HUES48 (cell line): ENCODE measurements at regions not wholly inside any gene's neighbourhood (a gene's known extent, or its start where the extent isn't known, plus 50 kb on each side); places are given as distances from the start of the nearest gene placed in this dataset.

Source experiments
- H3K27ac ChIP-seq: one replicate; pipeline ENCODE4 v1.7.0; 2013; ENCODE audit warnings: low read depth, low read length, inconsistent platforms
- H3K27me3 ChIP-seq: 2 replicates; pipeline ENCODE4 v1.6.1; 2013; ENCODE audit warnings: mild to moderate bottlenecking, low read length; ENCODE audit not compliant: control insufficient read depth, insufficient read depth
- H3K36me3 ChIP-seq: 2 replicates; pipeline ENCODE4 v1.6.1; 2013; ENCODE audit warnings: low read length; ENCODE audit not compliant: control insufficient read depth, insufficient read depth
- H3K4me1 ChIP-seq: 2 replicates; pipeline ENCODE4 v1.6.1; 2013; ENCODE audit warnings: mild to moderate bottlenecking, low read length; ENCODE audit not compliant: control insufficient read depth, insufficient read depth
- H3K4me3 ChIP-seq: 2 replicates; pipeline ENCODE4 v1.5.1; 2013; ENCODE audit warnings: mild to moderate bottlenecking, low read depth, low read length
- H3K9ac ChIP-seq: 2 replicates; pipeline ENCODE4 v1.6.1; 2013; ENCODE audit warnings: mild to moderate bottlenecking, low read depth, low read length, moderate library complexity
- H3K9me3 ChIP-seq: 2 replicates; pipeline ENCODE4 v1.6.1; 2013; ENCODE audit warnings: low read length; ENCODE audit not compliant: control insufficient read depth, insufficient read depth

DNA sequence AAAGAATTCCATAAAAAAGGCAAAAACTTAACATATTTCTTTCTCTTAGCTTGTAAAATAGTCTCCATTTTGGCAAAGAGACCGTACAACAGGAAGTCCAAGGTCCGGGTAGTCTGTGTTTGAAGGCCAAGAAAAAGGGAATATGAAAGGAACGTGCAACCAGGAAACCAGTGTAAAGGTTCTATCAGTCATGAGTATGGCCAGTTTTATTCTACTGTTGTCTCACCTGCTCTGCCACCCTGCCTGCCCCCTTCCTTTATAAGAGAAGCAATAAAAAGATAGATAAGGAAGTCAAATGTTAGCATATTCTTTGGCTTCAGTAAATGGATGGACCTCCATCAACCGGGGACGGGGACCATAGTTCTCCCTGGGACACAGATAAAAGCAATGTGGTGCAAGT is 370.6 kb upstream of the ROBO2 start:
- no peaks in the 10 kb centered on the region for H3K36me3 ChIP-seq
- no peak overlapping the region for H3K27ac ChIP-seq
- no peak overlapping the region for H3K9ac ChIP-seq
- no peaks in the 10 kb centered on the region for H3K9me3 ChIP-seq
- peaks cover 2% of the 10 kb centered on the region for H3K4me1 ChIP-seq
- no peaks in the 10 kb centered on the region for H3K27me3 ChIP-seq
- H3K4me3 ChIP-seq, result no peak overlapping the region

- Histone ChIP-seq H3K27ac (no peak overlapping the region), H3K4me1 (peaks cover 7% of the 10 kb centered on the region), H3K9ac (no peak overlapping the region), H3K9me3 (no peaks in the 10 kb centered on the region), H3K4me3 (no peak overlapping the region), H3K27me3 (no peaks in the 10 kb centered on the region), H3K36me3 (no peaks in the 10 kb centered on the region)
Observed at GRCh38 chr3:76673171-76673570, 366.7 kb upstream of the ROBO2 start.

DNA sequence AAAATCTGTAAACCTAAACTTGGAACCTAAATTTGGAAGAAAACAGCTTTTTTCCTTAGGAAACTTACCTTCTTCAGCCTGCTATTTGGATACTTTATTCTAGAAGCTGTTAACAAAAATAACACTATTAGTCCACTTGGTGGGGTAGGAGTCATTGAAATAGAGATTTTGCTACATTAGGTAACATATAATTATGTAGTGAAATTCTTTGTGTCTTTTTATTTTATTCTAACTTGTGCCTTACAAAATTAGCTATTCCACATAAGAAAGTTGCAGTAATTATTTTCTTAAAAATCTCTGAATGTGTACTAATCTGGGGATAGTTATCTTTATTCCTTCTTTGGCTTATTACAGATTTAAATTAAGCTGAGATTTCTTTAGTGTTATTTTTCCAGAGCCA is 360.4 kb upstream of the ROBO2 start:
- H3K4me1 ChIP-seq, result peaks cover 15% of the 10 kb centered on the region
- no peak overlapping the region for H3K4me3 ChIP-seq

DNA sequence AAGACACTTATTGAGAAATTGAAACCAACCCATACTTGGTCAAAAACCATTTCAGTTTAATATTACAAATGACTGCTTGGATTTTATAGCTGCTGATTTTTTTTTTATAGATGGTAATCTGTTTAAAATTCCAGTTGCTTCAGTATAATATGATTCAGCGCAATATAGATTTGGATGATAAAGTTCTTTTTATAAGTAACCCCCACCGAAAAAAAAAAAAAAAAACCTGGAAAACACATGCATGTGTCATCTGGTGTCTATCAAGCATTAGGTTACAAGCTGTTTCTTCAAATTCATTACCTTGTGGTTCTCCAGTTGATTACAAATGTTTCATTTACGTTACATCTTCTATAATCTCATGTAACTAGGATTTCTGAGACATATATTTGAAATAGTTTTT is 356.6 kb upstream of the ROBO2 start:
- Histone ChIP-seq H3K4me1 (peaks cover 25% of the 10 kb centered on the region), H3K27me3 (no peaks in the 10 kb centered on the region), H3K27ac (no peak overlapping the region), H3K4me3 (no peak overlapping the region), H3K36me3 (no peaks in the 10 kb centered on the region), H3K9me3 (no peaks in the 10 kb centered on the region), H3K9ac (no peak overlapping the region)

More for the DNA sequence above, 360.4 kb upstream of the ROBO2 start:
- no peaks in the 10 kb centered on the region for H3K27me3 ChIP-seq
- H3K9ac ChIP-seq, result no peak overlapping the region
- no peaks in the 10 kb centered on the region for H3K9me3 ChIP-seq
- no peaks in the 10 kb centered on the region for H3K36me3 ChIP-seq
- no peak overlapping the region for H3K27ac ChIP-seq

- Histone ChIP-seq H3K9me3 (no peaks in the 10 kb centered on the region), H3K9ac (no peak overlapping the region)
Observed at GRCh38 chr3:76684946-76685345, 355.0 kb upstream of the ROBO2 start.

GRCh38 chr3:76685858-76686257 is 354.0 kb upstream of the ROBO2 start:
- Histone ChIP-seq H3K27ac (no peak overlapping the region), H3K9me3 (no peaks in the 10 kb centered on the region), H3K4me1 (peaks cover 25% of the 10 kb centered on the region), H3K4me3 (no peak overlapping the region), H3K9ac (no peak overlapping the region), H3K36me3 (no peaks in the 10 kb centered on the region), H3K27me3 (no peaks in the 10 kb centered on the region)

More at GRCh38 chr3:76684946-76685345, 355.0 kb upstream of the ROBO2 start:
- no peaks in the 10 kb centered on the region for H3K36me3 ChIP-seq
- H3K4me3 ChIP-seq, result no peak overlapping the region
- peaks cover 25% of the 10 kb centered on the region for H3K4me1 ChIP-seq
- no peak overlapping the region for H3K27ac ChIP-seq
- no peaks in the 10 kb centered on the region for H3K27me3 ChIP-seq

DNA sequence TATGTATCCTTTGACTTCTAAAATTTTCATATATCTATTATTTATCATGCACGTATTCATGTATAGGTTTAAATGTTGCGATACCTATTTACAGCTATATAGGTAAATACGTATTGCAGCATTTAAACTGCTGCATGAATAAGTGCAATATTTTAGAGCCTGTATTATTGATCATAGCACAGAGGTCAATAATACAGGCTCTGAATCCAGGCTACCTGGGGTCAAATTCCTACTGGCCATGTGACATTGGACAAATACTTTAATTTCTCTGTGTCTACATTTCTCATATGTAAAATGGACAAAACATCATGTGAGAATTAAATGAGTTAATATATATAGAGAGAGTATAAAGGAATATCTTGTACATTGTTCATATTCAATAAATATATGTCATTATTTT is 352.9 kb upstream of the ROBO2 start:
- no peak overlapping the region for H3K9ac ChIP-seq
- H3K36me3 ChIP-seq, result no peaks in the 10 kb centered on the region
- H3K27ac ChIP-seq, result no peak overlapping the region
- no peaks in the 10 kb centered on the region for H3K9me3 ChIP-seq
- peaks cover 25% of the 10 kb centered on the region for H3K4me1 ChIP-seq
- H3K4me3 ChIP-seq, result no peak overlapping the region
- H3K27me3 ChIP-seq, result no peaks in the 10 kb centered on the region

DNA sequence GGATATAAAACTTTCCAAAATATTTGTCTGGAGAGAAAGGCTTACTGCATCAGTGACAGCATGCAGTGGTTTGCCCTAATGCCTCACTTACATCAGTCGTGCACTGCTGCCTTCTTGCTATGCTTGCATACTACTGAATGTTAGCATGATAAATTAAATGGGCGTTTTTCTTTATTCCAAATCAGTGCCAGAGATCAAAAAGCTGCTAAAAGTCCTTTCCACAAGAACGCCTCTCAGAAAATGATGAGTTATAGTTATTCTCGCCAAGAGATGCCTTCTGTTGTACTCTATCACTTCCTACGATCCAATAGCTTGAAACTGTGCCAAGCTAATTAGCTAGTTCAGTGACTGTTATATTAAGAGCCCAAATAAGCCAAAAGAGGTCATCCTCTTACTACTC is 345.8 kb upstream of the ROBO2 start:
- Histone ChIP-seq H3K4me3 (no peak overlapping the region), H3K27me3 (no peaks in the 10 kb centered on the region), H3K27ac (no peak overlapping the region), H3K4me1 (peaks cover 3% of the 10 kb centered on the region; the same call in 1 of the 2 replicates), H3K36me3 (no peaks in the 10 kb centered on the region), H3K9me3 (no peaks in the 10 kb centered on the region), H3K9ac (no peak overlapping the region)

- Histone ChIP-seq H3K9me3 (no peaks in the 10 kb centered on the region), H3K36me3 (no peaks in the 10 kb centered on the region), H3K27ac (no peak overlapping the region), H3K4me1 (peaks cover 27% of the 10 kb centered on the region), H3K9ac (no peak overlapping the region), H3K27me3 (no peaks in the 10 kb centered on the region), H3K4me3 (no peak overlapping the region)
Observed at GRCh38 chr3:76698136-76698706, 341.7 kb upstream of the ROBO2 start.

DNA sequence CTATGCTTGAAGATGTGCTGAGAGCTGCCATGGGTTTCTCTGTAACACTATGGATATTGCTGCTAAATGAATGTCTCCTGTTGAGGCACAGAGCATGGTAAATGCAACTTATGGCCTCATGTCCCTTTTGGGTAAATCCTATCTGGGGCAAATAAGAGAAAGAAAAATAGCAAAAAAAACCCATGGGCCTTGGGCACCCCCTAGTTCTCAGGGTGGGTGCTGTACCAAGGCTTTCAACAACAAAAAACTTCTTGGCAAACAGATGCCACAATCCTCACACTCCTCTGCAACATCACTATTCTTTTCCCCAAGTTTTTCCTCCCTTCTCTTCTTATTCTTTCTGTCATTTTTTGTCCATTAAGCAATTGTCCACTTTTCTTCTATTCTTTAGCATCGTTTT is 340.1 kb upstream of the ROBO2 start:
- Histone ChIP-seq H3K36me3 (no peaks in the 10 kb centered on the region), H3K27me3 (no peaks in the 10 kb centered on the region)

DNA sequence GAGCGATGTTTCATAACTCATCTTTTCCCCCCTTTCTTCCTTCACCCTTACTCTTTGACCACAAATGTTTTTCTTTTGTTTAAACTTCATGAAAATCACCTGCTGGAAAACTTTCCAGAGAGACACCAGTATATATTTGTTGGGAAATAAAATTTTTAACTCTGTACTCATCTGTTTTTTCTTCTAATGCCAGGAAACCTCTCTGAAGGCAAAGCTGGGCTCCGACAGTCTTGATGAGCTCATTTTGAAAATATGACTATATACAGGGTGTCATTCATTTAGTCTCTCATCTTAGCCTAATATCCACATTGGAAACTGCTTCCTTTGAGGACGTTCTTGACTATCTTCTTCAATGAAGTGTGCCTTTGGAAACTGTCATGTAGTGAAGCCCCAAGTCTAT is 339.6 kb upstream of the ROBO2 start:
- no peak overlapping the region for H3K27ac ChIP-seq

More for the DNA sequence above, 340.1 kb upstream of the ROBO2 start:
- no peak overlapping the region for H3K27ac ChIP-seq
- H3K4me3 ChIP-seq, result no peak overlapping the region
- H3K9me3 ChIP-seq, result no peaks in the 10 kb centered on the region
- peaks cover 27% of the 10 kb centered on the region for H3K4me1 ChIP-seq
- no peak overlapping the region for H3K9ac ChIP-seq

More for the DNA sequence above, 339.6 kb upstream of the ROBO2 start:
- Histone ChIP-seq H3K27me3 (no peaks in the 10 kb centered on the region), H3K4me3 (no peak overlapping the region), H3K9me3 (no peaks in the 10 kb centered on the region), H3K36me3 (no peaks in the 10 kb centered on the region), H3K9ac (no peak overlapping the region), H3K4me1 (peaks cover 27% of the 10 kb centered on the region)
